LNCaP clone FGC (cell line): ENCODE measurements at regions not wholly inside any gene's neighbourhood (a gene's known extent, or its start where the extent isn't known, plus 50 kb on each side); places are given as distances from the start of the nearest gene placed in this dataset.

ENCODE experiments used
- DNase-seq: peaks from one replicate; pipeline ENCODE4 v3.0.0-alpha.2; 2011; ENCODE audit warnings: low read depth
- H3K4me3 ChIP-seq: 2 replicates; pipeline ENCODE4 v1.5.1; 2011; ENCODE audit warnings: mild to moderate bottlenecking, low read depth, low read length, control low read depth
- TF ChIP-seq, protein P1 (sequence below): IDR thresholded peaks from 2 replicates; pipeline ENCODE4 v1.5.1; 2012; ENCODE audit warnings: mild to moderate bottlenecking; ENCODE audit not compliant: control insufficient read depth, insufficient read depth; ENCODE audit errors: extremely low read depth

GRCh38 chr4:164536814-164537213 is 217.1 kb upstream of the SMIM31 start:
- peak; percentile 18 for DNase-seq
- TF ChIP-seq, protein P1, sequence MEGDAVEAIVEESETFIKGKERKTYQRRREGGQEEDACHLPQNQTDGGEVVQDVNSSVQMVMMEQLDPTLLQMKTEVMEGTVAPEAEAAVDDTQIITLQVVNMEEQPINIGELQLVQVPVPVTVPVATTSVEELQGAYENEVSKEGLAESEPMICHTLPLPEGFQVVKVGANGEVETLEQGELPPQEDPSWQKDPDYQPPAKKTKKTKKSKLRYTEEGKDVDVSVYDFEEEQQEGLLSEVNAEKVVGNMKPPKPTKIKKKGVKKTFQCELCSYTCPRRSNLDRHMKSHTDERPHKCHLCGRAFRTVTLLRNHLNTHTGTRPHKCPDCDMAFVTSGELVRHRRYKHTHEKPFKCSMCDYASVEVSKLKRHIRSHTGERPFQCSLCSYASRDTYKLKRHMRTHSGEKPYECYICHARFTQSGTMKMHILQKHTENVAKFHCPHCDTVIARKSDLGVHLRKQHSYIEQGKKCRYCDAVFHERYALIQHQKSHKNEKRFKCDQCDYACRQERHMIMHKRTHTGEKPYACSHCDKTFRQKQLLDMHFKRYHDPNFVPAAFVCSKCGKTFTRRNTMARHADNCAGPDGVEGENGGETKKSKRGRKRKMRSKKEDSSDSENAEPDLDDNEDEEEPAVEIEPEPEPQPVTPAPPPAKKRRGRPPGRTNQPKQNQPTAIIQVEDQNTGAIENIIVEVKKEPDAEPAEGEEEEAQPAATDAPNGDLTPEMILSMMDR, result no peak
- H3K4me3 ChIP-seq, result no peak overlapping the region

DNA sequence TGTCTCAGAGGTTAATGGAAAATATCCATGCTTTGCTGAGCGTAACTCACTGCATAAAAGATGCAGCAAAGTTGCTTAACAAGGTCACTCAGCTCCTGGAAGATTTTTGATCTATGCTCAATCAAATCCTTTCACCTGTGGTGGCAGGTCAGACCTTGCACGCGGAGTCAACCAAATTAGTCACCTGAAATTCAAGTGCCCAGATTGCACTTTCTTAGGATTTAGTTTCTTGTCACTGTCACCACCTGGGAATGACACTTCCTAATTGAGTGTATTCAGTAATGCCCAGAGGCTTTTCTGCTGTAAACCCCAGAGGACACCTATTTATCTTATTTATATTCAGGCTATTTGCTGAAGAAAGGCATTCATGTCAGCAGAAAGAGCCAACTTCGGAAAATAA is 215.8 kb upstream of the SMIM31 start:
- DNase-seq, result no peak
- no peak overlapping the region for H3K4me3 ChIP-seq
- TF ChIP-seq, protein P1, result no peak

DNA sequence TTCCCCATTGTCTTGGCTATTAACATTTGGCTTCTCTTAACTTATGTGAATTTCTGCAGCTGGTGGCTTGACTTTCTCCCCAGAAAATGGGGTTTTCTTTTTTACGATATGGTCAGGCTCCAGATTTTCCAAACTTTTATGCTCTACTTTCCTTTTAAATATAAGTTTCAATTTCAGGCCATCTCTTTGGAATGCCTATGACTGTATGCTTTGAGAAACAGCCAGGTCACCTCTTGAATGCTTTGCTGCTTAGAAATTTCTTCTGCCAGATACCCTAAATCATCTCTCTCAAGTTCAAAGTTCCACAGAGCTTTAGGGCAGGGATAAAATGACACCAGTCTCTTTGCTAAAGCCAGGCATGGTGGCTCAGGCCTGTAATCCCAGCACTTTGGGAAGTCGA is 212.9 kb upstream of the SMIM31 start:
- DNase-seq, result no peak
- TF ChIP-seq, protein P1, result no peak
- no peak overlapping the region for H3K4me3 ChIP-seq

DNA sequence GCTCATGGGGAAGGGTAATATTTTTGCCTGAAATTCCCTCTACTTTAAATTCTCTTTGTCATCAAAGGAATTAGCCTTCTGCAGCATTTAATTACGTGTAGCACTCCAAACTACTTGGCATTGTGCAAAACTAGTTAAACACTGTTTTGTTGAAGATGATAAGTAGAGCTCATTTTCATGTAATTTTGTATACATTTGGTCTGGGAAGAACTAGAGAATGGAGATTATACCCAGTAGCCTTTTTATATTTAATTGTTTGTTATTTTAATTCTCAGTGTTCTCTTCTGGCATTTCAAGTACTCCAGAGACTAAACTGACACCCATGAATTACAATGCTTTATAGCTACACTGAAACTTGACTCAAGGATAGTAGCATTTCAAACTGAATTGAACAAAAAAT is 211.5 kb upstream of the SMIM31 start:
- no peak for DNase-seq
- H3K4me3 ChIP-seq, result no peak overlapping the region
- TF ChIP-seq, protein P1, result no peak

- DNase-seq, result no peak
- H3K4me3 ChIP-seq, result no peak overlapping the region
- TF ChIP-seq, protein P1, result no peak
Observed at GRCh38 chr4:164550989-164551712, 202.8 kb upstream of the SMIM31 start.

DNA sequence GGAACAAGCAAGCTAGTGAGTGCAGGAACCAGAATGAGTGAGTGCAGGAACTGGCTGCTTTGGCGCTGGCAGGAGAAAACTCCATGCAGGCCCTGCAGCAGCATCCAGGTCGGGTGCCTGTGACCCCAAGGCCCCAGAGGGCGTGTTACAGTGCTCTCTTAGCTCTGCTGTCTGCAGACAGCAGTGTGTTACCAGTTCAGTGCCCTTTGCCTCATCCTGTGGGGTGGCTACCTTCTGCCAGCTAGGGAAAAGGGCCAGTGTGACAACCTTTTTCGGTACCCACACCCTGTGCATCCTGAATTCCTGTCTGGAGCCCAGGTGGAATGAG is 202.3 kb upstream of the SMIM31 start:
- no peak for DNase-seq
- H3K4me3 ChIP-seq, result no peak overlapping the region
- TF ChIP-seq, protein P1, result no peak
